ENCODE measurements at regions not wholly inside any gene's neighbourhood (a gene's known extent, or its start where the extent isn't known, plus 50 kb on each side); places are given as distances from the start of the nearest gene placed in this dataset.

- no CpG with 5 or more reads among the region's 3 CpGs for WGBS (ENCODE audit: extremely low coverage, insufficient read length, low lambda C conversion rate)
- H4K91ac ChIP-seq (ENCODE audit: insufficient read length, low read depth, low read length), result no peak overlapping the region
- no peaks in the 10 kb centered on the region for H3K79me2 ChIP-seq (ENCODE audit: insufficient read depth, low read length)
- H3K9me3 ChIP-seq (ENCODE audit: control insufficient read depth, low read depth, low read length), result no peaks in the 10 kb centered on the region
- Mint-ChIP-seq H3K4me1 (no peaks in the 10 kb centered on the region), H3K27me3 (ENCODE audit: low read depth) (no peaks in the 10 kb centered on the region), H3K4me3 (no peak overlapping the region), H3K36me3 (ENCODE audit: insufficient read depth in 1 of 3, low read depth in 3 of 3) (no peaks in the 10 kb centered on the region), H3K27ac (no peak overlapping the region), H3K9me3 (no peaks in the 10 kb centered on the region)
- no peaks in the 10 kb centered on the region for H3K27me3 ChIP-seq (ENCODE audit: insufficient read depth, low read length)
- no peaks in the 10 kb centered on the region for H4K20me1 ChIP-seq (ENCODE audit: control insufficient read depth, insufficient read depth, insufficient read length)
- H2BK5ac ChIP-seq (ENCODE audit: insufficient read length, low read length), result no peak overlapping the region
- H3K4ac ChIP-seq (ENCODE audit: low read depth, low read length), result no peak overlapping the region
- H3K56ac ChIP-seq (ENCODE audit: insufficient read length, low read depth, low read length), result no peak overlapping the region
- H3K23ac ChIP-seq (ENCODE audit: insufficient read length, low read depth, low read length), result no peak overlapping the region
- H2BK20ac ChIP-seq (ENCODE audit: low read depth, low read length, poor library complexity, severe bottlenecking), result no peak overlapping the region
- no peaks in the 10 kb centered on the region for H3K4me1 ChIP-seq (ENCODE audit: insufficient read depth, low read length)
- H4K5ac ChIP-seq (ENCODE audit: insufficient read length, low read depth, low read length), result no peak overlapping the region
- no peak overlapping the region for H3K27ac ChIP-seq (ENCODE audit: insufficient read length, low read depth, low read length)
- no peak overlapping the region for H4K8ac ChIP-seq (replicated peaks; ENCODE audit: insufficient read length, low read depth, low read length)
- no peak overlapping the region for H3K14ac ChIP-seq (ENCODE audit: insufficient read depth, low read length)
- H2BK120ac ChIP-seq (ENCODE audit: low read depth, low read length, poor library complexity, severe bottlenecking), result no peak overlapping the region
- H3K18ac ChIP-seq (ENCODE audit: insufficient read length, low read depth, low read length), result no peak overlapping the region
- TF ChIP-seq CTCF (conservative IDR thresholded peaks at IDR 0.05), result no peak
- H3T11ph ChIP-seq (ENCODE audit: low read length), result no peak overlapping the region
- H3K23me2 ChIP-seq (ENCODE audit: insufficient read length, low read depth, low read length, poor library complexity, severe bottlenecking), result no peaks in the 10 kb centered on the region
- no peak overlapping the region for H3K4me2 ChIP-seq (ENCODE audit: insufficient read depth, insufficient read length, low read length)
- no peak overlapping the region for H3K9ac ChIP-seq (ENCODE audit: extremely low read depth, insufficient read length, low read length)
- no peak for DNase-seq
- no peak overlapping the region for H2BK15ac ChIP-seq (ENCODE audit: low read depth, low read length)
- no peaks in the 10 kb centered on the region for H3K79me1 ChIP-seq (ENCODE audit: insufficient read depth, low read depth, low read length, poor library complexity, severe bottlenecking)
- H2AFZ ChIP-seq (ENCODE audit: low read length), result no peak overlapping the region
- no peak overlapping the region for H2AK5ac ChIP-seq (ENCODE audit: insufficient read length, low read length)
- H2BK12ac ChIP-seq (ENCODE audit: insufficient read length, low read depth, low read length), result no peak overlapping the region
These were observed 501.5 kb downstream of the UQCRFS1 start for GRCh38 chr19:28711411-28711810.
